GM21529 (cell line): ENCODE measurements at regions not wholly inside any gene's neighbourhood (a gene's known extent, or its start where the extent isn't known, plus 50 kb on each side); places are given as distances from the start of the nearest gene placed in this dataset.
"Not testable (repeated sequence)": the region's sequence is repeated elsewhere in the genome, so short reads cannot be mapped to it uniquely, and the experiment has no call there.

Source experiments
- ATAC-seq: cut with Tn5 transposase; IDR thresholded peaks from one replicate; pipeline ENCODE4 v1.9.1; 2021; ENCODE audit not compliant: unreplicated experiment

- ATAC-seq, result no peak
Measured at GRCh38 chr2:163122257-163122656, 283.7 kb upstream of the KCNH7 start.

GRCh38 chr2:163121483-163121882 lies 282.9 kb upstream of the KCNH7 start:
- no peak for ATAC-seq

- ATAC-seq, result no peak
Measured at GRCh38 chr2:163119966-163120365, 281.4 kb upstream of the KCNH7 start.

GRCh38 chr2:163086940-163087339 lies 248.4 kb upstream of the KCNH7 start:
- ATAC-seq, result no peak

GRCh38 chr2:163085366-163086024 lies 246.9 kb upstream of the KCNH7 start:
- not testable (repeated sequence) for ATAC-seq

- no peak for ATAC-seq
Measured at GRCh38 chr2:163081754-163082153, 243.2 kb upstream of the KCNH7 start.

- no peak for ATAC-seq
Measured at GRCh38 chr2:163077241-163077640, 238.7 kb upstream of the KCNH7 start.

GRCh38 chr2:163066085-163066484 lies 227.5 kb upstream of the KCNH7 start:
- no peak for ATAC-seq

- ATAC-seq, result no peak
Measured at GRCh38 chr2:163062524-163062923, 224.0 kb upstream of the KCNH7 start.

GRCh38 chr2:163046615-163047014 lies 208.0 kb upstream of the KCNH7 start:
- ATAC-seq, result no peak

GRCh38 chr2:163045830-163046229 lies 207.3 kb upstream of the KCNH7 start:
- ATAC-seq, result no peak

GRCh38 chr2:163044114-163044513 lies 205.5 kb upstream of the KCNH7 start:
- ATAC-seq, result no peak

- ATAC-seq, result no peak
Measured at GRCh38 chr2:163043201-163043600, 204.6 kb upstream of the KCNH7 start.

GRCh38 chr2:163039266-163039665 lies 200.7 kb upstream of the KCNH7 start:
- no peak for ATAC-seq

GRCh38 chr2:163028807-163029206 lies 190.2 kb upstream of the KCNH7 start:
- no peak for ATAC-seq

- ATAC-seq, result not testable (repeated sequence)
Measured at GRCh38 chr2:163026136-163026775, 187.7 kb upstream of the KCNH7 start.

GRCh38 chr2:163016882-163017281 lies 178.3 kb upstream of the KCNH7 start:
- not testable (repeated sequence) for ATAC-seq

- no peak for ATAC-seq
Measured at GRCh38 chr2:163011000-163011399, 172.4 kb upstream of the KCNH7 start.

GRCh38 chr2:163008642-163009041 lies 170.1 kb upstream of the KCNH7 start:
- no peak for ATAC-seq

GRCh38 chr2:162994718-162995117 lies 156.2 kb upstream of the KCNH7 start:
- ATAC-seq, result no peak

GRCh38 chr2:162992828-162993227 lies 154.3 kb upstream of the KCNH7 start:
- ATAC-seq, result no peak

- ATAC-seq, result no peak
Measured at GRCh38 chr2:162989507-162989906, 150.9 kb upstream of the KCNH7 start.

GRCh38 chr2:162974771-162975170 lies 136.2 kb upstream of the KCNH7 start:
- ATAC-seq, result no peak
